ENCODE measurements at regions not wholly inside any gene's neighbourhood (a gene's known extent, or its start where the extent isn't known, plus 50 kb on each side); places are given as distances from the start of the nearest gene placed in this dataset.

DNA sequence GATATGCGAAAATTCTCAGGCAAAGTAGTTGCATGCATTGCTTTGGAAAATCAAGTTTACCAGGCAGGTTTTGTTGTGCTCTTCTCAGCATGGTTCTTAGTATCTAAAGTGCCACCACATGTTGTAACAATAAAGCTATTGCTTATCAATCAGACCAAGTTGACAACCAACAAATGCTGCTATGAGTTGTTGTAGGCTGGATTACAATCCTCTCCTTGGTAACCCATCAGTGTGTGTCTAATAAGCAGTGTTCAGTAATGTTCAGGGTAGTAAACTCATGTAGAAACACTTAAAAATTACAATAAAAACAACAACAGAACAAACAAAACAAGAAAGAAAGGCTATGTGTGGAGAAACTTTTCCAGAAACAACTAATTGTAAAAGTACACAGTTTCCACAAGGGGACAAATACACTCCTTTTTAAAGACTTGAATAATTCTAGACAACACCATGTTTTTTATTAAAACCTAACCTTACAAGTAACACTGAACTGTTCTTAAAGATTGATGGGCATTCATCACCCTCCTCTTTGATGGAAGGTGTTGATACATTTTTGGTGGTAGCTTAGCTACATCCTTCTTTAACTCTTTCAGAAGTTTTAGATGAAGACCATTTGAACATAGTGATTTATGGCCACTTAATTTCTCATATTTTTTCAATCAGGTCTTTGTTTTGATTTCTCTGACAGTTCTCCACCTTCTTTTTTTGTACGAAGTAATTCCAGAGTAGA is 370.9 kb upstream of the SEMA3A start:
- no peak for DNase-seq (ENCODE audit: extremely low read depth, low read depth, low spot score)

DNA sequence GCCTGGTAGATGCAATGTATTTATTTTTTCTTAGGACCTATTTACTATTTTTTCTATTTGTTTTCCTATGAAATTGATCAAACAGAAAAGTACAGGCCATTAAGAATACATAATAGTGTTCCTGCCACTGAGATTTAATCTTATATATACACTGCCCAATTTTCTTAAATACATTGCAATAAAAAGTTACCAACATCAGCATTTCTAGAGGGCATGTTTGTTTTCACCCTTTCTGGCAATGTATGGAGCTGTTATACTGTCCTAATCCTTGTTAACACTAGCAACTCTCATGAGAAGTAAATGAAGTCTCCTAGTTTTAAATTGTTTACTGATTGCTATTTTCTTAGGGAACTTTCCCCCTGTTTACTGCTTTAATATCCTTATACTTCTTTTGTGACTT is 359.1 kb upstream of the SEMA3A start:
- DNase-seq (ENCODE audit: extremely low read depth, low read depth, low spot score), result no peak

DNA sequence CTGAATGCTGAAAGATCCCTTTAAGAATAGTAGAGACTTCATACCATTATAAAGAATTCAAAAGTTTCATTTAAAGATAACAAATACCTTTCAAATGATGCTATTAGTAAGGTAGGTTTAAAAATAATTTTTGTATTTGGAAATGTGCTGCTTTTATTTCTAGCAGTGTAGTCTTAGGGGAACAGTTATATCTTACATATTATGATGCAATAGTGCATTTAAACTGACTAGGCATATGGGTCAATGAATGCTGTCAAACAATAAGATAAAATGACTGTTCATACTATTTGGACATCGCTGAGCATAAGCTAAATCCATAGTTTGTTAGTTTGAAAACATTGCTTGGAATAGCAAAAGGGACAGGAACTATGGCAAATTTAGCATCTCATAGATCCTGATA is 354.8 kb upstream of the SEMA3A start:
- DNase-seq (ENCODE audit: extremely low read depth, low read depth, low spot score), result no peak

DNA sequence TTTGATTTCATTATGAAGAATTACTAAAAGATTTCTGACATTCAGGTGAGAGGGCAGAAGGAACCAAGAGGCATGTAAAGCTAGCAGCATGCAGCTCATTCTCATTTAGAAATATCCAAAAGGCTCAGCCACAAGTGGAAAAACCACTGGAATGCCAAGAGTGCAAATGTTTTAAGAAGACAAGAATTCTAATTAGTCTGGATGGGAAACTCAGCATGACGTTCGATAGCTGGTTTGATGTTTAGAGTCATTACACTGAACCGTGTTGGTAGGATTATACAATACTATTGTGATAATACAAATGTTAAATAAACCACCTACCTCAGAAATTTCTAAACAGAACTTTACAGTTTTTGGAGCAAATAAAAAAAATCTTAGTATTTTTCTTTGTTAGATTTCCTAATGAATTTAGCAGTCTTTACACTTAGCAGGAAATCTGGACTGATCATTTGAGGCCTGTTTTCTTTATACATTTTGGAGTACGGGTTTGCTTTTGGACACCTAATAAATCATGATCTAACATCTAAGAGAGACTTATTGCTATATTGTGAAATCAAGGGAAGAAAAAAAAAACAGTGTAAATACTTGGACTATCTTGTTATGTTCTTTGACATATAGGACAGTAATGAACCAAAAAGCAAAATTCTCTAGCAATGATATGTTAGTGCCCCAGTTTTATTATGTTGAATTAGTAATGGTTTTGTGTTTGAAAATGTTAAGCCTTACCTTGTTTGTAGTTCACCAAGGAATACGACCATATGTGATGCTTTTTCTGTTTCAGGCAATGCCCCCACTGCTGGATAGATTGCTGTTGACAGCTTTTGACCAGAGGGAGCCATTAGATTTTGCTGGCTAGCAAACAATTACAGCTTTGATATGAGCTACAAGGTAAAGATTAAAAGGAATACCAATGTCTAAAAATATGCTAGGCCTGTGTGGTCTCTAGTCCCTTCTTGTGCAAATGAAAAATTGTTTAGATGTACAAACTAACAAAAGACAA is 354.1 kb upstream of the SEMA3A start:
- no peak for DNase-seq (ENCODE audit: extremely low read depth, low read depth, low spot score)

DNA sequence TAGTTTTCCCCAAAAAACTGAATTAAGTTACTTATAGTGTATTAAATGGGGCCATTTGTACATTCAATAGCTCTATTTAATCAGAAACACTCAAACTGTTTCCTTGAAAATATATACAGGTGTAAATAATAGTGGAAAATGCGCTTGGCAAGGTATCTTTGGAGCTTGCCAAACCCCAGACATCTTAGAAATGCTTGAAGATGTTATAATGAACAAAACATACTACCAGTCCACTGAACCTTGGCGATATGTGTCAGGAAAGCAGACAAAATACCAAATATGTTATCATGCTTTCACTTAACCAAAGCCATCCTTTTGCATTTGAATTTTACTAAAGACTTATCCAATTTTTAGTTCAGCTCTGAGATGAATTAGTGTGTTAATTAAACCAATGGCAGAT is 352.7 kb upstream of the SEMA3A start:
- DNase-seq (ENCODE audit: extremely low read depth, low read depth, low spot score), result no peak

DNA sequence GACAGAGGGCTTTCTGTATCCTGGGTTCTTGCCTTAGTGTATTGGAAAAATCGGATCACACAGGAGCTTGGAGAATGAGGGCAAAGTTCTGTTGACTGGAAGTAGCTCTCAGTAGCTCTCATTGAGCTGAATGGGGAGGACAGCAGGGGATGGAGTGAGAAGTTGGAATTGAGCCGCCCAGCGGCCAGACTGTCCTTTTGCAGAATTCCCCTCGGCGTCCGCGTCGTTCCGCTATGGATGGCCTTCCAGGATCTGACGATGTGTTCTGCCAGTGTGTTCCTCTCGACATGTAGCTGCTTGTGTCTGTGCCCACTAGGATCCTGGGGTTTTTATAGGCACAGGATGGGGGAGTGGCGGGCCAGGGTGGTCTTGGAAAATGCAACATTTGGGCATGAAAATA is 351.8 kb upstream of the SEMA3A start:
- DNase-seq (ENCODE audit: extremely low read depth, low read depth, low spot score), result no peak

DNA sequence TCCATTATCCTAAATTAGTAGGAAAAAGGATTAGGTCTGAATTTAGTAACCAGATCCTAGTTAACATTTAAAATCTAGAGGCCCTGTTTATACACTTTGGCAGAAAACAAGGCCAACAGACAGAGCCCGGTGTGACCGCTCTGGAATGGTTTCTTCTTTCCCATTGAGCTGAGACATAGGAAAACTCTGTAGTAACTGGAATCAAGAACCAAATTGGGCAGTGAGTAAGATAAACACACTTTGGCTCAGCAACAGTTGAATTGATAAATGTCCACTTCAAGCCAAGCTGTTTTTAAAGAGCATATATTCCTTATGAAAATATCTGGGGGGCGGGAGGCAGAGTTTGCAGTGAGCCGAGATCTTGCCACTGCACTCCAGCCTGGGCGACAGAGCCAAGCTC is 343.7 kb upstream of the SEMA3A start:
- no peak for DNase-seq (ENCODE audit: extremely low read depth, low read depth, low spot score)

DNA sequence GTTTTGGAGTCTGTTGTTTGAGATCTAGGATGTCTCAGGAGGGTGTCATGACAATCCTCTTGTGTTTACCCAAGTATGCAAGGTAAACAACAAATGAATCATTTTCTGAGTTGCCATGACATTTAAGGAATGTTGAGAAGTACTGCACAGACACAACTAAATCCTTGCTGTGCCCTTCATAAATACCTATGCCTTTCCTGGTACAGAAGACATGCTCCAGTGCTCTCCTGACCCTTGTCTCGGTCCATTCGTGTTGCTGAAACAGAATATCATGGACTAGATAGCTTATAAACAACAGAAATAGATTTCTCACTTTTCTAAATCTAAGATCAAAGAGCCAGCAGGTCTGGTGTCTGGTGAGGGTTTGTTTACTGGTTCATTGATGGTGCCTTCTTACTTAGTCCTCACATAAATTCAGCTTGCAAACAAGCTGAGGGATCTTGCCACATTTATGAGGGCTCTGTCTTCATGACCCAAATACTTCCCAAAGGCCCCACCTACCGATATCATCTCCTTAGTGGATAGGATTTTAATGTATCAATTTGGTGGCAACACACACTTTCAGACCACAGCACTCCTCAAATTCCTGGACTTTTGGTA is 341.8 kb upstream of the SEMA3A start:
- no peak for DNase-seq (ENCODE audit: extremely low read depth, low read depth, low spot score)

DNA sequence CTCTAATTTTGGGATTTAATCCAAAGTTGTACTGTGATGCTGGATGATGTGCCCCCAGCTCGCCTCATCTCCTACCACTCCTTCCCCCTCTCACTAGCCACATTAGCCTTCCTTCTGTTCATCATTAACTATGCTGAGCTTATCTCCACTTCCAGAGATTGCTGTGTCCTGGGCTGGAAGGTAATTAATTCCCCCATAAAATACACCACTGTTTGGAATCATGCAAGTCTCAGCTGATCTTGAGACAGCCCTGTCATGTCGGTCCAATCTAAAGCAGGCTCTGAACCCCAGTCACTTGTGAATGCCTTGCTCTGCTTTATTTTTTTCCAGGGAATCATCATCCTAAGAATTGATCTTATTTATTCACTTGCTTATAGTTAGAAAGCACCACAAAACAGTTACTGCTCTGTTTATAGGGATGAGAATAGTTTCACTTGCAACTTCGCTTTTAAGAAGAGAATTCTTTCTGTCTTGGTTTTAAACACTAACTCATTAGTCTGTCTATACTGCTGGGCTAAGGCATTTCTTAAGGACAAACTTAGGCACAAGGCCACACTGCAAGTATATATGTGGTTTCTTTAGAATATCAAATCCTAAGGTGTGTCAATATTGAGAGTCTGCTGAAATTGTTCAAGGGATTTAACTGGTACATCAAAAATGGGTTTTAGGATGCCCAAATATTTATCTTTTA is 341.1 kb upstream of the SEMA3A start:
- no peak for DNase-seq (ENCODE audit: extremely low read depth, low read depth, low spot score)

DNA sequence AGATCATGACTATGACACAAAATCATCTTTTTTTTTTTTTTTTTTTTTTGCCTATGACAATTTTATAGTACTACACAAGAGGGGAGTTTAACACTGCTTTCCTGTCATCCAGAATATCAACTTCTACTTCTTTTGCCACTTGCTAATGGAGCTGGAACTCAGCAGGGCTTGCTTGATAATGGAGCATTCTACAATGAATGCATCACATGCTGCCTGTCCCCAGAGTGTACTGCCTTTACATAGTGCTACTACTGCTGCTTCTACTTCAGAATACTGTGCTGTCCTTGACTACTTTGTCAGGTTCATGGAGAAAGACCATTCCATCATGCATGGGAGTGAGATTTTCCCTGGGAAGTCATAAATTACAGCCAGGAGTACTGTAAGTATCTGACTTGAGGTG is 338.6 kb upstream of the SEMA3A start:
- no peak for DNase-seq (ENCODE audit: extremely low read depth, low read depth, low spot score)

DNA sequence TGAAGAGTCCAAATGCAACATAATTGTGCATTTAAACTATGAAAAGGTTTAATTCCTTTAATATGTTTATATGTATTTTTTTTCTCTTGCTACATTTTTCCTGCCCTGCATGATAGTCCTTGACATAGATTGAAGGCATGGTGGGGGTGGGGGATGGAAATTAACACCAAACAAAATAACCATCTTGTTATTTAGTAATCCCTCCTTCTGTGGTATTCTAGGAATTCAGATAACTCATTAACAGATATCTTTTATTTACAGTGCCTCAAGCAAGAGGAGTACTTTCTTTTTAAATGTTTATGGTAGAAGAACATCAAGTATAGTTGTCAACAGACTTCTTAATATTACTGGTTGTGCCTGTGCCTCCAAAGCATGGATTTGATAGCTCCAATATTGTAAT is 337.6 kb upstream of the SEMA3A start:
- DNase-seq (ENCODE audit: extremely low read depth, low read depth, low spot score), result no peak

DNA sequence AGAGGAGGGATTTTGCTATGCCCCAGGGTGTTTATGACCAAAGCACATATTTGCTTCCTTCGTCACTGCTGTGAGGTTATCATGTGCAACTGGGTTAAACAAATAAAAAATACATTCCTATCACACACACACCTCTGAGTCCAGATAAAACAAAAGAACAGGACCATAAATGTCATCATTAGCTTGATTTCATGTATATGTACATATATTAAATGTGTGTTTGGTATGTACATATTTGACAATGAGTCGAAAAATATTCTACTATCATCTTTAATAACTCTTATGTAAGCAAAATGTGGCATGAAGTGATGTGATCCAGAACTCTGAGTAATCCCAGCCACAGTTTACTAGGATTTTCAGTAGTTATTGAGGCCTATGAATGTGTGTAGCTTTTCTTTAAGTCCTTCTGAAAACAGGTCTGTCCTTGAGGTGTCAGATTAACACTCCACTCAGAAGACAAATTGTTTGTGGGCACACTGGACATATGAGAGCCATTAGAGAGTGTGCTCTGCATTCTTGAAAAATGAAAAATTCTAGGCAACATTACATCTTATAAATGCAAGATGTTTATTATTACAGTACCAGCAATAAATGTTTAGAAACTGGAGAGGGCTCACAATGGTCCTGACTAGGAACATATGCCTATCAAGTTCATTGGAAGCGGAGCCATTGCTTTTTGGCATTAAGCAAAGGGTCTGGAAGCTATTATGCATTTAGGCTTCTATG is 335.1 kb upstream of the SEMA3A start:
- DNase-seq (ENCODE audit: extremely low read depth, low read depth, low spot score), result peak; percentile 5

DNA sequence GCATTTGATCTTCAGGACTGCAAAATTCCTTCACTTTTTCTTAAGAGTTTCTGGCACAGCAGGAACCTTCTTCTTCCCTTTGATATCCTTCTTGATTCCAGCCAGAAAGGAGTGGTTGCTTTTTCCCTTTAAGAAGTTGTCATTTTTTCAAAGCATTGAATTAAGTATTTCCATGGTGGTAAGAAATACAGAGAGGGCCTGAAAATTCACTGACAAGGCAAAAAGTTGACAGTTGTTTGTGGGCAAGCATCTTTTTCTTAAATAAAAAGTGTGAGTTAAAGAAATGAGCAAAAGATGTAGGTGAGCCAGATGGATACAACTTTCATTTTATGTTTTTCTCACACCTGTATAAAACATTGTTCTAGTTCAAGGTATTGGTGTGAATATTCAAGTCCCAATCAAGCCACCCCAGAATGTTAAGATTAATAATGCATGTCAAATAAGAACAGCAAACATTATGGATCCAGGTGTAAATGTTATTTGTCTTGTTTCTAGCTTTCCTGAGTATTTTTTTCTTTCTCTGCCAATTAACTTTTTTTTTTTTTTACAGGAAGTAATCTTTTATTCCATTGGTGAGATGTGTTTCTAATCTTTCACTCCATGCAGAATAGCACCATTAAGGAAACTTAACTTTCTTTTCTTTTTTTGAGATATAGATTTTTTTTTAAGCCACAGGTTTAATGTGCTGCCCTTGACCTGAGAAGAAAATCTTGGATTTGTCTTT is 334.3 kb upstream of the SEMA3A start:
- DNase-seq (ENCODE audit: extremely low read depth, low read depth, low spot score), result no peak

DNA sequence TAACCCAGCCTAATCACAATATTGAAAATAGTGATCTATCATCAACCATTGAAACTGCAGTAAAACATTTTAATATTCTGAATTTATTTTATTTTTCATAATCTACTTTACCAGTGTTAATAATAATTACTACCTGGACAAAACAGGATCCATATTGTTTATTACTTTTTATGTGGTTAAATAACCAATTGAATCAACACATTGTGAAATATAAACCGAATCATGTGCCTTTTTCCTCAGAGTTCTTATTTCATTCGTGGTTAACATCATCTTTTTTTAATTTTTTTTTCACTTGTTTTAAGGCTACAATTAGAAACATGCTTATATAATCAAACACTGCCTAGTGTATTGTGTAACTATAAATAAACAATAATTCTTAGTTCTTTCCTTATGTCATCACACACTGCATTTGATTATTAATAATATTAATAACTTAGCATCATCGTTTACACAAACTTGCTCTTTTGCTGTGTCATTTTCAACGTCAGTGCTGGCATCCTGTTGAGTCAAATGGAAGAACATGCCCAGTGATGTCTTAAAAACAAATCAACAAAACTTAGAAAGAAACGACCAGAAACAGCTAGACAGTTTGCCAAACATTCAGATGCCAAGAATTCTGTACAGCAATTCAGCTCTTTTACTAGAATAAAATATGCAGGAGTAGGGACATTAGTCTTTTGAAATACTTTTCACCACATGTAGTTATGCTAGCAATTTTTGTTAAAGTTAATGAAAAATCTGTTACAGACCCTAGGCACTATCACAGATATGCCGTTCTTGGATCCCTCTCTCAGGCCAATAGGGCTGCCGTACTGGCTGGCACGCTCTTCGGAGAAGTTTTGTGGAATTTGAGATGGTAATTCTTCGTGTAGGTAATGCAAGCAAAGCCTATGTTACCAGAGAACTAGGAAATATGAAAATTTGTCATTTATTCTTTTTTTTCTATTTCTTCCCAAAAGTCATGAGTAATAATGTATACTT is 330.4 kb upstream of the SEMA3A start:
- peak; percentile 57 for DNase-seq (ENCODE audit: extremely low read depth, low read depth, low spot score)

DNA sequence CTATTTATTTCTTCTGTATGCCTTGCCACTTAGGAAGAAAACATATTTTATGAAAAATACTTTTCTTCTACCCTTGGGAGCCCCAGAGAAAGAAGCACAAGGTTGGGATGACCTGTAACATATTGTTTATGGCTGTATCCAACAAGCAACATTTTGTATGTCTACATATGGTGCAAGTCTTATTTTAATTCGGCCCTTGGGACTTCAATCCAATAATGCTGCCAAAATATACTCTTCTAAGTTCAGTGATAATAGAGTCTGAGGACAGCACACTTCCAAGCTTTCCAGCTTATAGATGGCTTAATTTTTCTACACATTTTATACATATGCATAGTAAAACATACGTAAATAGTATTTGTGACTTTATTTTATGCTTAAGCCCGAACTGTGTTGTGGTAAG is 318.5 kb upstream of the SEMA3A start:
- no peak for DNase-seq (ENCODE audit: extremely low read depth, low read depth, low spot score)

DNA sequence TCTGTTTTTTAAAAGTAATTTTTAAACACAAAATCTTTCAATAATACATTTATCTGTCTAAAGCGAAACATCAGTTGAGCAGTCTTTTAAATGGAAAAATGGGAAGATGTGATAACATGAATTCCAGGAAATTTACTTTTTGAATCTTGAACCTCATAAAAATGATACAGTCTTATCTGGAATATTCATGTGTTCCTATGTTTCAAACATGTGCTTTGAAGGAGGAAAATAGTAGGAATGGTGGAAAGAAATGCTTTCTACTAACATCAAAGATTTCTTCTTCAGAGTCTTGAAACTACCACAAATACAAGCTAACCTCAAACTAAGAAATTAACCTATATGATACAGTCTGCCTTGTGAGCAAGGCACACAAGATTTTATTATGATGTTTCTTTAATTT is 317.5 kb upstream of the SEMA3A start:
- DNase-seq (ENCODE audit: extremely low read depth, low read depth, low spot score), result no peak

DNA sequence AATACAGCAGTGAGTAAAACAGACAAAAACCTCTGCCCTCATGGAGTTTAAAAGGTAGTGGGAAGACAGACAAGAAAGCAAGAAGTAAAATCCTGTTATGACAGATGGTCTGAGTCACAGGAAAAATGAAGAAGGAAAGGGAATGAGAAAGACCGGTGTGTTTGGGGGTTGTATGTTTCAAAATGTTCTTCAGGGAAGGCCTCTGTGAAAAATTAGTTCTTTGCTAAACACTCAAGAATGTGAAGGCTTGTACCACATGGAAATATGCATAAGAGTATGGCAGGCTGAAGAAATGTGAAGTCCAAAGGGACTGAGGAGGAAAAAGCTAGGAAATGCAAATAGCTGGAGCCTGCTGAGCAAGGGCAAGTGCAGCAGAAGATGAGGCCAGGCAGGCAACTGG is 315.9 kb upstream of the SEMA3A start:
- no peak for DNase-seq (ENCODE audit: extremely low read depth, low read depth, low spot score)

DNA sequence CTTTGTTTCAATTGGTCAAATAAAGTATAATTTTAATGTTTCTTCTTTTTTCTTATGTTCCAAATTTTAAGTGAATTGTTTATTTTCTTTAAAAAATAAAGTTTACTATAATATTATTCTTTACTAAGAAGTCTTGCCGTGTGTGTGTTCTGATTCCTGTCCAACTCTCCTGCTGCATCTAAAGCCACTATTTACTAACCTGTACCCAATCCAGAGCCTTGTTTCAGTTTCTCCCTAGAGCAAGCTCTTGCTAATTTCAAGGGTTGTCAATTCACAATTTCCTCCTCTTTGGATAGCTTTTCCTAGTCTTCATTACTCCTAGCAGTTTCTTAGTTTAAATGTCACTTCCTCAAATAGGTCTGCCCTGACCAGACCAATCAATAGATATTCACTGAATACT is 314.9 kb upstream of the SEMA3A start:
- DNase-seq (ENCODE audit: extremely low read depth, low read depth, low spot score), result no peak

DNA sequence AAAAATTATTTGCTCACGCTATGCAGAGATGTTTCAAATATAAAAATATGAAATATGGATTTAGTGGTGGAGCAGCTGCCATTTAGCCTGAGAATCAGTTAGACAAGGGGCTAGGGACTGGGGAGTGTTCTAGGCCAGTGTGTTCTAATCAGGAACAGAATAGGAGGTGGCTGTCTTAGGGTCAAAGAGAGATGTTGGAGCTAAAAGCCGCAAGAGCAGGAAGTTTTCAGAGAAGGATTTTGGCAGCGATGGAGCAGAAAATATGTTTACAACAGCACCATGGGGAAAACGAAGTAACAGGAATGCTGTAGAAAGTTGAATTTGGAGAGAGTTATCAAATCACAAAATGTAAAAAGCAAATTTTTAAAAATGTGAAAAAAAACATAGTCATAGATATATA is 314.0 kb upstream of the SEMA3A start:
- no peak for DNase-seq (ENCODE audit: extremely low read depth, low read depth, low spot score)
